K562 (cell line): ENCODE measurements at regions not wholly inside any gene's neighbourhood (a gene's known extent, or its start where the extent isn't known, plus 50 kb on each side); places are given as distances from the start of the nearest gene placed in this dataset.

Experiments used
- ATAC-seq: fragments of 200-7000 bp; cut with Tn5 transposase; 3 replicates; pipeline ENCODE4 v1.9.1; 2020; ENCODE audit warnings: moderate library complexity
- BruUV-seq: library from RNA; stranded (reverse); fragments of 400-500 nt; replicated peaks from 2 replicates; lab custom pipeline; 2021; lab: Mats Ljungman, UMichigan
- CTCF ChIA-PET: fragments of 300-600 bp; formaldehyde crosslinking; extraction: SDS; loops from one replicate; lab custom pipeline; 2021; ENCODE audit warnings: low intra/inter-chr PET ratio; lab: Yijun Ruan, JAX
- POLR2A ChIA-PET: fragments of 300-600, 350-650 bp; sonication (Branson Sonifier 250); formaldehyde crosslinking; extraction: SDS; loops from one replicate; lab custom pipeline; 2021; ENCODE audit warnings: antibody characterized with exemption, inconsistent platforms; lab: Yijun Ruan, JAX
- DNase-seq, 4 experiments: peaks; one replicate each; pipeline versions ENCODE4 v3.0.0 to v3.0.0-alpha.2; 2011 to 2018; ENCODE audit warnings: low spot score in 3 of 4, mixed read lengths in 3 of 4; ENCODE audit errors: extremely low read depth in 1 of 4
- FAIRE-seq: peaks from 2 replicates; lab custom pipeline; 2011; peaks lifted over from hg19 to GRCh38; lab: Jason Lieb, UNC
- H2AFZ ChIP-seq: 2 replicates; pipeline ENCODE4 v1.6.0; 2011; ENCODE audit warnings: low read depth, low read length, control low read depth, inconsistent platforms
- H3K27ac ChIP-seq: fragments of 200-600 bp; 3 replicates; pipeline ENCODE4 v1.8.0; 2011; ENCODE audit warnings: low read depth, mild to moderate bottlenecking, control low read depth, inconsistent platforms, low read length, moderate library complexity, mixed read lengths; ENCODE audit errors: extremely low read depth
- H3K27me3 ChIP-seq, 2 experiments: fragments of 300-600 bp in 1 of 2; 2 replicates in 1 of 2; 3 replicates in 1 of 2; pipeline versions ENCODE4 v1.6.0 to v1.8.0; 2011; ENCODE audit warnings: inconsistent platforms in 2 of 2, low read length in 2 of 2, mild to moderate bottlenecking in 1 of 2, mixed read lengths in 1 of 2, moderate library complexity in 1 of 2; ENCODE audit not compliant: control insufficient read depth in 2 of 2, insufficient read depth in 2 of 2
- H3K36me3 ChIP-seq: fragments of 300-600 bp; 3 replicates; pipeline ENCODE4 v1.8.0; 2011; ENCODE audit warnings: mild to moderate bottlenecking, low read length, inconsistent platforms; ENCODE audit not compliant: control insufficient read depth, insufficient read depth
- H3K4me1 ChIP-seq, 2 experiments: fragments of 200-600 bp in 1 of 2; replicated peaks in 1 of 2; 2 replicates in 1 of 2; 3 replicates in 1 of 2; pipeline versions ENCODE4 v1.5.1 to v1.8.0; 2011; ENCODE audit warnings: inconsistent platforms in 2 of 2, low read length in 2 of 2, mild to moderate bottlenecking in 1 of 2, mixed read lengths in 1 of 2, moderate library complexity in 1 of 2; ENCODE audit not compliant: control insufficient read depth in 2 of 2, insufficient read depth in 2 of 2
- H3K4me2 ChIP-seq: 2 replicates; pipeline ENCODE4 v1.6.1; 2011; ENCODE audit warnings: low read length, control low read depth, inconsistent platforms, mixed read lengths; ENCODE audit not compliant: insufficient read depth
- H3K4me3 ChIP-seq: fragments of 200-600 bp; sonication (generic), shearing (Covaris generic); 2 replicates; pipeline ENCODE4 v1.5.1; 2016; ENCODE audit warnings: control low read depth, inconsistent platforms
- H3K79me2 ChIP-seq: fragments of 200-600 bp; 3 replicates; pipeline ENCODE4 v1.8.0; 2011; ENCODE audit warnings: low read length, inconsistent platforms; ENCODE audit not compliant: control insufficient read depth, insufficient read depth
- H3K9ac ChIP-seq, 2 experiments: 2 replicates each; pipeline versions ENCODE4 v1.6.0 to v1.6.1; 2011; ENCODE audit warnings: low read depth in 2 of 2, low read length in 2 of 2, control low read depth in 1 of 2, inconsistent platforms in 1 of 2, mild to moderate bottlenecking in 1 of 2, mixed read lengths in 1 of 2; ENCODE audit not compliant: insufficient read depth in 1 of 2
- H3K9me1 ChIP-seq: one replicate; pipeline ENCODE4 v1.6.0; 2011; ENCODE audit warnings: inconsistent platforms, mild to moderate bottlenecking, low read length, moderate library complexity; ENCODE audit not compliant: control insufficient read depth, insufficient read depth
- H3K9me3 ChIP-seq: replicated peaks from 2 replicates; pipeline ENCODE4 v1.5.1; 2011; ENCODE audit warnings: low read depth, low read length, inconsistent platforms; ENCODE audit not compliant: control insufficient read depth, insufficient read depth
- H4K20me1 ChIP-seq: replicated peaks from 2 replicates; pipeline ENCODE4 v1.6.1; 2011; ENCODE audit warnings: low read length, inconsistent platforms, mixed read lengths; ENCODE audit not compliant: control insufficient read depth, insufficient read depth
- CBFA2T3 ChIP-seq: fragments of 450-650 bp; IDR thresholded peaks from 2 replicates; pipeline ENCODE4 v1.6.1; 2017
- CBX3 ChIP-seq, 2 experiments: IDR thresholded peaks; 1 replicate in 1 of 2; 2 replicates in 1 of 2; pipeline ENCODE4 v1.6.1; 2012; ENCODE audit warnings: inconsistent platforms in 2 of 2, low read length in 2 of 2, borderline replicate concordance in 1 of 2, control low read depth in 1 of 2
- HMG20A ChIP-seq: fragments of 450-650 bp; formaldehyde crosslinking; conservative IDR thresholded peaks from 2 replicates; pipeline ENCODE4 v1.4.0; 2020; ENCODE audit warnings: mild to moderate bottlenecking, mixed read lengths
- IFI16 ChIP-seq: fragments of 250-450 bp; sonication (Bioruptor Pico); IDR thresholded peaks from 2 replicates; pipeline ENCODE4 v2.1.2; 2022; ENCODE audit warnings: mild to moderate bottlenecking, inconsistent platforms
- NRF1 ChIP-seq, 2 experiments: fragments of 450-650 bp; IDR thresholded peaks in 1 of 2; conservative IDR thresholded peaks in 1 of 2; 2 replicates each; pipeline ENCODE4 v1.6.1; 2014; ENCODE audit warnings: mild to moderate bottlenecking in 2 of 2
- RAD51 ChIP-seq: fragments of 450-650 bp; IDR thresholded peaks from 2 replicates; pipeline ENCODE4 v1.7.1; 2016; ENCODE audit warnings: low read depth, mild to moderate bottlenecking, borderline replicate concordance
- RB1 ChIP-seq: fragments of 450-650 bp; IDR thresholded peaks from 2 replicates; pipeline ENCODE4 v1.6.1; 2017; ENCODE audit warnings: low read depth, mild to moderate bottlenecking
- RBM25 ChIP-seq: fragments of 200-400 bp; formaldehyde crosslinking; IDR thresholded peaks from 2 replicates; pipeline ENCODE4 v1.6.1; 2018; ENCODE audit warnings: low read length, low read depth, moderate library complexity; ENCODE audit not compliant: severe bottlenecking
- U2AF2 ChIP-seq: fragments of 200-400 bp; formaldehyde crosslinking; optimal IDR thresholded peaks from 2 replicates; pipeline ENCODE3; 2017; ENCODE audit warnings: low read depth, mild to moderate bottlenecking, low read length
- ZBTB17 ChIP-seq: fragments of 450-650 bp; formaldehyde crosslinking; IDR thresholded peaks from 2 replicates; pipeline ENCODE4 v1.4.0; 2020; ENCODE audit warnings: mild to moderate bottlenecking
- ZNF175 ChIP-seq: fragments of 200-800 bp; sonication (Bioruptor generic); IDR thresholded peaks from 2 replicates; pipeline ENCODE4 v1.6.1; 2016; ENCODE audit warnings: low read depth, mild to moderate bottlenecking, missing genetic modification characterization, missing compliant biosample characterization
- WGBS: fragments of 100-300 bp; shearing (Covaris generic); methylation state at CpG from one replicate; pipeline ENCODE4 v1.1.6; 2016; ENCODE audit warnings: low coverage, mixed read lengths; ENCODE audit not compliant: insufficient coverage; ENCODE audit errors: missing lambda C conversion rate; 5-methylcytosine and 5-hydroxymethylcytosine counted together
- in situ Hi-C: fragments of 300-500 bp; cut with MboI; formaldehyde crosslinking; loops from 4 replicates; pipeline ENCODE4 v1.15.0; 2018; ENCODE audit warnings: inconsistent platforms, mixed read lengths
- intact Hi-C: fragments of 100-400 bp; cut with micrococcal nuclease; formaldehyde crosslinking; loops from 2 replicates; pipeline ENCODE4 v1.14.2; 2022
- TF ChIP-seq, protein P1 (sequence below): fragments of 250-450 bp; sonication (Bioruptor Pico); IDR thresholded peaks from 2 replicates; pipeline ENCODE4 v1.8.0; 2021; ENCODE audit warnings: mild to moderate bottlenecking, moderate library complexity
- TF ChIP-seq, protein P2 (sequence below): fragments of 250-450 bp; sonication (Bioruptor Pico); IDR thresholded peaks from 2 replicates; pipeline ENCODE4 v1.5.0; 2020; ENCODE audit warnings: mild to moderate bottlenecking
- TF ChIP-seq, protein P3 (sequence below): fragments of 450-650 bp; IDR thresholded peaks from 2 replicates; pipeline ENCODE4 v1.6.1; 2014; ENCODE audit warnings: low read depth, mild to moderate bottlenecking, moderate library complexity, borderline replicate concordance

DNA sequence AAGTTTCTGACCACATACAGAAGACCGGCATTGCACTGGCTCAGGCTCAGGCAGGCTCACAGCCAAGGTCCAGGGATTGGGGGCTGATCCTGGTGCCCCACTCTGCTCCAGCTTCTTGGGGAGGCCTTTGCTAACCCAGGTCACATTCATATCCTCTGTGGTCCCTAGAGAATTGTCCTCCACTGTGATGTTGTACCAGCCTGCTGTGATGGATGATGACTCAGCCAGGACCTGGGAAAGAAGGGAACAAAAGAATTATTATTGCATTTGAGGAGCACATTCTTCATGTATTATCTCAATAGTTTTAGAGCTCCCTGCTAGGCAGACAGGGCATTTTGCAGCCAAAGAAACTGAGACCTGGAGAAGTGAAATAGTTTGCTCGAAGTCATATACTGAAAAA lies 114.3 kb upstream of the ETV3 start:
- ATAC-seq (no peak), DNase-seq (no peak), FAIRE-seq (no peak)
- Histone ChIP-seq H3K36me3 (no peaks in the 10 kb centered on the region), H3K27ac (no peak overlapping the region), H2AFZ (no peak overlapping the region), H4K20me1 (no peaks in the 10 kb centered on the region), H3K9me3 (peaks cover 4% of the 10 kb centered on the region; the same call in 1 of the 2 replicates), H3K4me1 (no peaks in the 10 kb centered on the region), H3K79me2 (no peaks in the 10 kb centered on the region), H3K4me3 (no peak overlapping the region), H3K9ac (no peak overlapping the region), H3K4me2 (no peak overlapping the region), H3K27me3 (peaks cover 0 to 4% of the 10 kb centered on the region in 2 experiments; a peak in 1 of 5 replicates), H3K9me1 (no peaks in the 10 kb centered on the region)
- 4% methylated on average over 2 of the region's 2 CpGs for WGBS
- BruUV-seq, result no TSS peak
- CTCF ChIA-PET, result no interaction called here
- POLR2A ChIA-PET, result interaction anchor here (1.1 to 1.4 kb wide), 2 partner anchors 9 to 49 kb away, joined by 3 to 4 read pairs; no protein-coding TSS in a partner anchor
- TF ChIP-seq IFI16 (no peak), CBFA2T3 (no peak), NRF1 (conservative IDR thresholded peaks at IDR 0.05 in 1 of 2, IDR thresholded peaks at IDR 0.05 in 1 of 2) (no peak), CBX3 (IDR thresholded peaks at IDR 0.05; ENCODE audit: borderline replicate concordance in 1 of 2, low read length in 2 of 2) (no peak), RAD51 (no peak), ZBTB17 (no peak), RBM25 (no peak), U2AF2 (no peak), ZNF175 (CRISPR knock-in tag) (no peak), HMG20A (CRISPR knock-in tag) (no peak), RB1 (no peak)
- TF ChIP-seq, protein P1, sequence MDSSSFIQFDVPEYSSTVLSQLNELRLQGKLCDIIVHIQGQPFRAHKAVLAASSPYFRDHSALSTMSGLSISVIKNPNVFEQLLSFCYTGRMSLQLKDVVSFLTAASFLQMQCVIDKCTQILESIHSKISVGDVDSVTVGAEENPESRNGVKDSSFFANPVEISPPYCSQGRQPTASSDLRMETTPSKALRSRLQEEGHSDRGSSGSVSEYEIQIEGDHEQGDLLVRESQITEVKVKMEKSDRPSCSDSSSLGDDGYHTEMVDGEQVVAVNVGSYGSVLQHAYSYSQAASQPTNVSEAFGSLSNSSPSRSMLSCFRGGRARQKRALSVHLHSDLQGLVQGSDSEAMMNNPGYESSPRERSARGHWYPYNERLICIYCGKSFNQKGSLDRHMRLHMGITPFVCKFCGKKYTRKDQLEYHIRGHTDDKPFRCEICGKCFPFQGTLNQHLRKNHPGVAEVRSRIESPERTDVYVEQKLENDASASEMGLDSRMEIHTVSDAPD (CRISPR knock-in tag), result no peak
- TF ChIP-seq, protein P2, sequence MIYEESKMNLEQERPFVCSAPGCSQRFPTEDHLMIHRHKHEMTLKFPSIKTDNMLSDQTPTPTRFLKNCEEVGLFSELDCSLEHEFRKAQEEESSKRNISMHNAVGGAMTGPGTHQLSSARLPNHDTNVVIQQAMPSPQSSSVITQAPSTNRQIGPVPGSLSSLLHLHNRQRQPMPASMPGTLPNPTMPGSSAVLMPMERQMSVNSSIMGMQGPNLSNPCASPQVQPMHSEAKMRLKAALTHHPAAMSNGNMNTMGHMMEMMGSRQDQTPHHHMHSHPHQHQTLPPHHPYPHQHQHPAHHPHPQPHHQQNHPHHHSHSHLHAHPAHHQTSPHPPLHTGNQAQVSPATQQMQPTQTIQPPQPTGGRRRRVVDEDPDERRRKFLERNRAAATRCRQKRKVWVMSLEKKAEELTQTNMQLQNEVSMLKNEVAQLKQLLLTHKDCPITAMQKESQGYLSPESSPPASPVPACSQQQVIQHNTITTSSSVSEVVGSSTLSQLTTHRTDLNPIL (CRISPR knock-in tag), result no peak
- TF ChIP-seq, protein P3, sequence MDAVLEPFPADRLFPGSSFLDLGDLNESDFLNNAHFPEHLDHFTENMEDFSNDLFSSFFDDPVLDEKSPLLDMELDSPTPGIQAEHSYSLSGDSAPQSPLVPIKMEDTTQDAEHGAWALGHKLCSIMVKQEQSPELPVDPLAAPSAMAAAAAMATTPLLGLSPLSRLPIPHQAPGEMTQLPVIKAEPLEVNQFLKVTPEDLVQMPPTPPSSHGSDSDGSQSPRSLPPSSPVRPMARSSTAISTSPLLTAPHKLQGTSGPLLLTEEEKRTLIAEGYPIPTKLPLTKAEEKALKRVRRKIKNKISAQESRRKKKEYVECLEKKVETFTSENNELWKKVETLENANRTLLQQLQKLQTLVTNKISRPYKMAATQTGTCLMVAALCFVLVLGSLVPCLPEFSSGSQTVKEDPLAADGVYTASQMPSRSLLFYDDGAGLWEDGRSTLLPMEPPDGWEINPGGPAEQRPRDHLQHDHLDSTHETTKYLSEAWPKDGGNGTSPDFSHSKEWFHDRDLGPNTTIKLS, result no peak
- in situ Hi-C loops (no loop called here), intact Hi-C loops (no loop called here)
